Epithelial cell of esophagus (primary cell): ENCODE measurements at regions not wholly inside any gene's neighbourhood (a gene's known extent, or its start where the extent isn't known, plus 50 kb on each side); places are given as distances from the start of the nearest gene placed in this dataset.

ENCODE experiments used
- DNase-seq: peaks from one replicate; pipeline ENCODE4 v3.0.0; 2010; ENCODE audit warnings: low read depth
- H3K4me3 ChIP-seq: 2 replicates; pipeline ENCODE4 v1.5.1; 2011; ENCODE audit warnings: mild to moderate bottlenecking, low read length, control low read depth
- CTCF ChIP-seq: IDR thresholded peaks from 2 replicates; pipeline ENCODE4 v1.5.1; 2011; ENCODE audit warnings: low read depth, mild to moderate bottlenecking, low read length, control low read depth, inconsistent platforms; ENCODE audit not compliant: insufficient read depth; ENCODE audit errors: missing control alignments

- no peak for DNase-seq
- H3K4me3 ChIP-seq = no peak overlapping the region
- no peak for TF ChIP-seq CTCF
Observed at GRCh38 chr21:24023936-24024335, 1583.3 kb downstream of the MRPL39 start.

DNA sequence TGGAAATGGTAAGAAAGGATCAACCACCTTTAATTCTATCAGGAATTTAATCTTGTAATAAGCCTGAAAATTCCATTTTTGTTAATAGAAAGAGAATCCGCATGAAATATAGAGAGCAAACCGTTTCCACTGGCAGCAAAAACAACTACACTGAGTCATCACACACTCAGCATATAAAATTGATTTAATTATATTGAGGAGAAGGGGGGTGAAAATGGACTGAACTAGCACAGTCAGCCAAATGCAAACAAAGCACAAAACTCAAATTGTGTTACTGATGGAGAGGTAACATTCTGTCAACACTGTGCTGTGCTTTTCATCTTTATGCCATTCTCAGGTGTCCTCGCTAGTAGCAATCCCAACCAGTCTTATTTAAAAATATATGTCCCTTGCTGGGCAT lies 1583.9 kb downstream of the MRPL39 start:
- DNase-seq = no peak
- TF ChIP-seq CTCF = no peak
- no peak overlapping the region for H3K4me3 ChIP-seq

GRCh38 chr21:24014381-24014780 lies 1592.9 kb downstream of the MRPL39 start:
- no peak overlapping the region for H3K4me3 ChIP-seq
- DNase-seq = no peak
- no peak for TF ChIP-seq CTCF

GRCh38 chr21:24011087-24011486 lies 1596.2 kb downstream of the MRPL39 start:
- TF ChIP-seq CTCF = no peak
- no peak overlapping the region for H3K4me3 ChIP-seq
- DNase-seq = no peak

DNA sequence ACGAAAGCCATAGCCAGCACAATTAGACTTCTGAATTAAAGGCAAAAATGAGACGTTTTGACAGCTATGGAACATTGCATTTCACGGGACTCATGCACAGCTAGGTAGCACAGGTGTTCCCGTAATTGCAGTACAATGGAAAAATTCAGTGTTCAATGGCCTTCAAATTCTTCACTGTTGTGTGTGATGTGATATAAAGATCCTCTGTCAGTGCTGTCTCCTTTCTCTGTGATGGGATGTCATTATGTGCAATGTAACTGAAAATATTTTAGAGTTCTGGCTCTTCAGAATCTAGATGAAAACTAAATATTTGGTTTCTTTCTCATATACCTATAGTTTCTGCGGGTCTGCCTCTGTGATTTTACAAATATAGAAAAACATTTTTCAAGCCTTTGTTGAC lies 1599.7 kb downstream of the MRPL39 start:
- DNase-seq = no peak
- no peak overlapping the region for H3K4me3 ChIP-seq
- no peak for TF ChIP-seq CTCF

DNA sequence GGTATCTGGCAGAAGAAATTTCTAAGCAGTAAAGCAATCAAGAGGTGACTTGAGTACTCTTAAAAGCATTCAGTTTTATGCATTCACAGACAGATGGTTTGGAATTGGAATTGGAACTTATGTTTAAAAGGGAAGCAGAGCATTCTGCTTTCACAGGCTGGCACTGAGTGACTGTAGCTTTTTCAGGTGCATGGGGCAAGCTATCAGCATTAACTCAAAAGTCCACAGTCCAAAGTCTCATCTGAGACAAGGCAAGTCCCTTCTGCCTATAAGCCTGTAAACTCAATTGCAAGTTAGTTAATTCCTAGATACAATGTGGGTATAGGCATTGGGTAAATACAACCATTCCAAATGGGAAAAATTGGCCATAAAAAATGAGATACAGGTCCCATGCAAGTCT lies 1620.3 kb downstream of the MRPL39 start:
- no peak overlapping the region for H3K4me3 ChIP-seq
- DNase-seq = no peak
- TF ChIP-seq CTCF = no peak

- DNase-seq = peak; percentile 2
- H3K4me3 ChIP-seq = no peak overlapping the region
- TF ChIP-seq CTCF = no peak
Observed at GRCh38 chr21:23986214-23986613, 1621.1 kb downstream of the MRPL39 start.
